ENCODE measurements at regions not wholly inside any gene's neighbourhood (a gene's known extent, or its start where the extent isn't known, plus 50 kb on each side); places are given as distances from the start of the nearest gene placed in this dataset.

DNA sequence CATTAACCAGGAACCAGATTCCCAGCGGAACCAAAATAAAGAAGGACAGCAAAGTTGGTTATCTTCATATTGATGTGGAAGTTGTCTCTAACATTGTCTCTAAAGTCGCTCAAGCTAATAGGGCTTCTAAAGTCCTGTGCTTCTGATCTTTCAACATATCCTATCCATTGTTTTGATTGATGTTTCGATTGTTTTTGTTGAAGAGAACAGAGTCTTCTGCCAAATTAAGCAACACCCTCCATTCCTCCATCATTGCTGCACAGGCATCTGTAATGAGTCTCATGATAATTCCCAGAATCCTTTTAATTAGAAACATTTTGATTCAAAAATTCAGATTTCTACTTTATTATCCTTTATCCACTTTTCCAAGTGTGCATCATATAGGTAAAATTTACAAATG lies 71.6 kb upstream of the AVPR1A start:
- no peak for ATAC-seq
- POLR2A ChIA-PET, result no interaction called here
- Histone ChIP-seq H3K9me3 (ENCODE audit: control insufficient read depth, insufficient read depth, low read depth, low read length) (no peaks in the 10 kb centered on the region), H3K27ac (ENCODE audit: low read length) (no peak overlapping the region), H3K4me3 (ENCODE audit: low read depth in 2 of 2, low read length in 2 of 2) (no peak overlapping the region), H3K27me3 (ENCODE audit: control insufficient read depth, insufficient read depth, low read length) (no peaks in the 10 kb centered on the region), H3K36me3 (ENCODE audit: control insufficient read depth, insufficient read depth, low read length) (no peaks in the 10 kb centered on the region), H3K4me1 (ENCODE audit: control insufficient read depth, insufficient read depth, low read length) (no peaks in the 10 kb centered on the region)
- in situ Hi-C loops (cut with HindIII; ENCODE audit: low pct_unique_long_range_greater_than_20kb, low sequenced_read_pairs), result no loop called here
- no peak for TF ChIP-seq SIN3A (IDR thresholded peaks at IDR 0.05; ENCODE audit: borderline replicate concordance, insufficient read depth, low read depth, low read length)
- TF ChIP-seq TCF7L2 (IDR thresholded peaks at IDR 0.05; ENCODE audit: low read depth, low read length), result no peak
- no peak for TF ChIP-seq POLR2AphosphoS5 (IDR thresholded peaks at IDR 0.05; ENCODE audit: low read depth, low read length)
- TF ChIP-seq, protein P1, sequence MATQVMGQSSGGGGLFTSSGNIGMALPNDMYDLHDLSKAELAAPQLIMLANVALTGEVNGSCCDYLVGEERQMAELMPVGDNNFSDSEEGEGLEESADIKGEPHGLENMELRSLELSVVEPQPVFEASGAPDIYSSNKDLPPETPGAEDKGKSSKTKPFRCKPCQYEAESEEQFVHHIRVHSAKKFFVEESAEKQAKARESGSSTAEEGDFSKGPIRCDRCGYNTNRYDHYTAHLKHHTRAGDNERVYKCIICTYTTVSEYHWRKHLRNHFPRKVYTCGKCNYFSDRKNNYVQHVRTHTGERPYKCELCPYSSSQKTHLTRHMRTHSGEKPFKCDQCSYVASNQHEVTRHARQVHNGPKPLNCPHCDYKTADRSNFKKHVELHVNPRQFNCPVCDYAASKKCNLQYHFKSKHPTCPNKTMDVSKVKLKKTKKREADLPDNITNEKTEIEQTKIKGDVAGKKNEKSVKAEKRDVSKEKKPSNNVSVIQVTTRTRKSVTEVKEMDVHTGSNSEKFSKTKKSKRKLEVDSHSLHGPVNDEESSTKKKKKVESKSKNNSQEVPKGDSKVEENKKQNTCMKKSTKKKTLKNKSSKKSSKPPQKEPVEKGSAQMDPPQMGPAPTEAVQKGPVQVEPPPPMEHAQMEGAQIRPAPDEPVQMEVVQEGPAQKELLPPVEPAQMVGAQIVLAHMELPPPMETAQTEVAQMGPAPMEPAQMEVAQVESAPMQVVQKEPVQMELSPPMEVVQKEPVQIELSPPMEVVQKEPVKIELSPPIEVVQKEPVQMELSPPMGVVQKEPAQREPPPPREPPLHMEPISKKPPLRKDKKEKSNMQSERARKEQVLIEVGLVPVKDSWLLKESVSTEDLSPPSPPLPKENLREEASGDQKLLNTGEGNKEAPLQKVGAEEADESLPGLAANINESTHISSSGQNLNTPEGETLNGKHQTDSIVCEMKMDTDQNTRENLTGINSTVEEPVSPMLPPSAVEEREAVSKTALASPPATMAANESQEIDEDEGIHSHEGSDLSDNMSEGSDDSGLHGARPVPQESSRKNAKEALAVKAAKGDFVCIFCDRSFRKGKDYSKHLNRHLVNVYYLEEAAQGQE (IDR thresholded peaks at IDR 0.05; ENCODE audit: insufficient read depth in 1 of 2, low read depth in 2 of 2, low read length in 1 of 2), result no peak
- TF ChIP-seq, protein P2, sequence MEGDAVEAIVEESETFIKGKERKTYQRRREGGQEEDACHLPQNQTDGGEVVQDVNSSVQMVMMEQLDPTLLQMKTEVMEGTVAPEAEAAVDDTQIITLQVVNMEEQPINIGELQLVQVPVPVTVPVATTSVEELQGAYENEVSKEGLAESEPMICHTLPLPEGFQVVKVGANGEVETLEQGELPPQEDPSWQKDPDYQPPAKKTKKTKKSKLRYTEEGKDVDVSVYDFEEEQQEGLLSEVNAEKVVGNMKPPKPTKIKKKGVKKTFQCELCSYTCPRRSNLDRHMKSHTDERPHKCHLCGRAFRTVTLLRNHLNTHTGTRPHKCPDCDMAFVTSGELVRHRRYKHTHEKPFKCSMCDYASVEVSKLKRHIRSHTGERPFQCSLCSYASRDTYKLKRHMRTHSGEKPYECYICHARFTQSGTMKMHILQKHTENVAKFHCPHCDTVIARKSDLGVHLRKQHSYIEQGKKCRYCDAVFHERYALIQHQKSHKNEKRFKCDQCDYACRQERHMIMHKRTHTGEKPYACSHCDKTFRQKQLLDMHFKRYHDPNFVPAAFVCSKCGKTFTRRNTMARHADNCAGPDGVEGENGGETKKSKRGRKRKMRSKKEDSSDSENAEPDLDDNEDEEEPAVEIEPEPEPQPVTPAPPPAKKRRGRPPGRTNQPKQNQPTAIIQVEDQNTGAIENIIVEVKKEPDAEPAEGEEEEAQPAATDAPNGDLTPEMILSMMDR (IDR thresholded peaks at IDR 0.05), result no peak
- intact Hi-C loops (cut with micrococcal nuclease; ENCODE audit: unreplicated experiment), result no loop called here
- DNase-seq (ENCODE audit: low read depth, low spot score), result no peak
- CTCF ChIA-PET, result no interaction called here
- no TSS peak for BruUV-seq (replicated peaks)

DNA sequence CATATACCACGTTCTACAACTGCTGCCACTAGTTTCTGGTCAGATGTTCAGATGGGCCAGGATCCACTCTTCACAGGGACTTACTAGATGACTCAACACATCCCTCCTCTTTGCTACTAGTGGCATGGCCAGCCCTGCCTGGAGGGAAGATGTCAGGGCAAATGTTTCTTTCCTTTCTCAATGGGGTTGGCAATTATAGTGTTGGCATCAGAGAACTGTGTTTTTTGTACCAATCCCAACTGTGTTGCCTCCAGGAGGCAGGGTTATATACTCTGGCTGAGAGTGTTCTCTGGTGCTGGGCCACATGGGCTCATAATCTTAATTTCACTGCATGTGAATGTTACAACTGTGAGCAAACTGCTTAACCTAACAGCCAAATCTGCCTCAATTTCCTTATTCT lies 69.9 kb upstream of the AVPR1A start:
- POLR2A ChIA-PET, result no interaction called here
- no peak for ATAC-seq

More for the DNA sequence above, 69.9 kb upstream of the AVPR1A start:
- in situ Hi-C loops (cut with HindIII; ENCODE audit: low pct_unique_long_range_greater_than_20kb, low sequenced_read_pairs) (no loop called here), intact Hi-C loops (cut with micrococcal nuclease; ENCODE audit: unreplicated experiment) (no loop called here)
- no peak for DNase-seq (ENCODE audit: low read depth, low spot score)
- Histone ChIP-seq H3K27me3 (ENCODE audit: control insufficient read depth, insufficient read depth, low read length) (no peaks in the 10 kb centered on the region), H3K36me3 (ENCODE audit: control insufficient read depth, insufficient read depth, low read length) (no peaks in the 10 kb centered on the region), H3K4me1 (ENCODE audit: control insufficient read depth, insufficient read depth, low read length) (no peaks in the 10 kb centered on the region), H3K27ac (ENCODE audit: low read length) (no peak overlapping the region), H3K4me3 (ENCODE audit: low read depth in 2 of 2, low read length in 2 of 2) (no peak overlapping the region), H3K9me3 (ENCODE audit: control insufficient read depth, insufficient read depth, low read depth, low read length) (no peaks in the 10 kb centered on the region)
- BruUV-seq (replicated peaks), result no TSS peak
- CTCF ChIA-PET, result no interaction called here
- TF ChIP-seq, protein P1 (IDR thresholded peaks at IDR 0.05; ENCODE audit: insufficient read depth in 1 of 2, low read depth in 2 of 2, low read length in 1 of 2), result no peak
- no peak for TF ChIP-seq SIN3A (IDR thresholded peaks at IDR 0.05; ENCODE audit: borderline replicate concordance, insufficient read depth, low read depth, low read length)
- TF ChIP-seq POLR2AphosphoS5 (IDR thresholded peaks at IDR 0.05; ENCODE audit: low read depth, low read length), result no peak
- no peak for TF ChIP-seq TCF7L2 (IDR thresholded peaks at IDR 0.05; ENCODE audit: low read depth, low read length)
- TF ChIP-seq, protein P2 (IDR thresholded peaks at IDR 0.05), result no peak
